H7 (cell line): ENCODE measurements at regions not wholly inside any gene's neighbourhood (a gene's known extent, or its start where the extent isn't known, plus 50 kb on each side); places are given as distances from the start of the nearest gene placed in this dataset.
"Not testable (repeated sequence)": the region's sequence is repeated elsewhere in the genome, so short reads cannot be mapped to it uniquely, and the experiment has no call there.

ENCODE experiments used
- DNase-seq: peaks from one replicate; pipeline ENCODE4 v3.0.0; 2012
- H3K27me3 ChIP-seq: 2 replicates; pipeline ENCODE4 v1.6.0; 2011; ENCODE audit warnings: mild to moderate bottlenecking, low read length; ENCODE audit not compliant: control insufficient read depth, insufficient read depth
- H3K36me3 ChIP-seq: replicated peaks from 2 replicates; pipeline ENCODE4 v1.5.1; 2011; ENCODE audit warnings: low read length; ENCODE audit not compliant: control insufficient read depth, insufficient read depth
- H3K4me3 ChIP-seq: 2 replicates; pipeline ENCODE4 v1.5.1; 2011; ENCODE audit warnings: low read depth, mild to moderate bottlenecking, control low read depth, low read length, moderate library complexity; ENCODE audit not compliant: insufficient read depth

DNA sequence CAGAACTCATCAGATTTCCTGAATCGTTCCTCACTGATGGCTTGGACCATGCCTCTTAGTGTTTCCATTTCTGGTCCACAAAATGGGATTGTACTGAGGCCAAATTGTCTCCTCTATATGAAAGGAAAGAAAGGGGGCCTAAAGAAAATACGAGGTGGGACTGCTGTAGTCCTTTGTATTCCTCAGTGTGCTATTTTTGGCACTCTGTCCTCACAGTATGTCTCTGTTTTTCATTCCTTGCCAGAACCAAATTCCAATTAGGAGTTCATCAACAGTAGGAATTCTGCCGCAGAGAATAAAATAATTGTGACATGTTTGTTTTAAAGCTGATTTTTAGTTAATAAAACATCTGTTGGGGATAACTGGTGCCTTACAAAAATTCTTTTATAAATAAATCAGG, 515.7 kb downstream of the SMARCA1 start:
- DNase-seq, result no peak
- H3K4me3 ChIP-seq, result no peak overlapping the region
- H3K27me3 ChIP-seq, result no peaks in the 10 kb centered on the region
- H3K36me3 ChIP-seq, result no peaks in the 10 kb centered on the region

DNA sequence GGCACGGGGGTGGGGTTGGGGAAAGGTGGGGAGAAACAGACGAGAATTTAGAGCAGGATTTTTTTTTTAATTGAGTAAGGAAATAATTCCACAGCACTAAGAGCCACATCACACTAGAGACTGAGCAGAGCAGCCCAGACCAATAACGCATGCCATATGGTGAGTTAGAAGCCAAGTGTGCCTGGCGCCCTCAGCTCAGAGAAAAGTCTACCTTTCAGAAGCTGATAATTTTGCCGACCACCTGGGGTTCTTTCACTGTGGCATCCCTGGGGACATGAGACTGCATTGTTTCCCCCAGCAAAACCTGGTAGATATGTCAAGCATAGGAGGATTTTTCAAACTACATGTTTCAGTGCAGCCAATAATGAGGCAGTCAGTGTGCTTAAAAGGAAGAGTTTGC, 516.8 kb downstream of the SMARCA1 start:
- DNase-seq, result no peak
- Histone ChIP-seq H3K27me3 (no peaks in the 10 kb centered on the region), H3K4me3 (no peak overlapping the region), H3K36me3 (no peaks in the 10 kb centered on the region)

DNA sequence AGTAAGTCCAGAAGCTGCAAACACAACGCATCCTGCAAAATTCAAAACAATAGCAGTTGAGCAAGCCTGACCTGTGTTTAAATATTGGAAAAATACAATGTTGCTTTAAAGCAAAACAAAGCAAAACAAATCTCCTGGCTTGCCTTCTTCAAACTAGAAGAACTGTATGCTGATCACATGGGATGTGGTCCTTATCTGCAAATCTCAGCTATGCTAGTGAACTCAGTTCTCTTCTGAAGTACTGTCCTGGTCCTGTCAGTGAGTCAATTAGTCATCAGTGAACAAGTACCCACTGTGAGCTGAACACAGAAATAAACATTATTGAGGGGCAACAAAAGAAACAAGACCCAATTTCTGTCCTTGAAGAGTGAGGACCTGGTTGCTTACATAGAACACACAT, 522.5 kb downstream of the SMARCA1 start:
- Histone ChIP-seq H3K36me3 (no peaks in the 10 kb centered on the region), H3K27me3 (no peaks in the 10 kb centered on the region)
- DNase-seq, result no peak

DNA sequence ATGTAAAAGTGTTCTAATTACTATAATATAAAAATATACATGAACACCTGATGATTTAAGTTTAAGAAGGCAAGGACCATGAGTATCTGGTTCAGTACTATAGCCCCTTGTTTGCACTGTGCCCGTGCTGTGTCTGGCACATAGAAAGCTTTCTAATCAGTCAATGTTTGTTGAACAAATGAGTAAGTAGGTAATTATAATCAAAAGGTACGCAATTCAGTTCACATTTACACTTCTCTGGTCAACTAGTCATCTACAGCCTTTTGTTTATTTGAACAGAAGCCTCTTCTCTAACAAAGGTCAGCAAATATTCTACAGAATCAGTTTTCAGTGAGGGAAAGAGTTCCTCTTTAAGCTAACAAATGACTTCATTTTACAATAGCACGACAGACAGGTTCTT, 523.3 kb downstream of the SMARCA1 start:
- Histone ChIP-seq H3K4me3 (no peak overlapping the region), H3K36me3 (no peaks in the 10 kb centered on the region)
- no peak for DNase-seq

More for the DNA sequence above, 522.5 kb downstream of the SMARCA1 start:
- H3K4me3 ChIP-seq, result no peak overlapping the region

DNA sequence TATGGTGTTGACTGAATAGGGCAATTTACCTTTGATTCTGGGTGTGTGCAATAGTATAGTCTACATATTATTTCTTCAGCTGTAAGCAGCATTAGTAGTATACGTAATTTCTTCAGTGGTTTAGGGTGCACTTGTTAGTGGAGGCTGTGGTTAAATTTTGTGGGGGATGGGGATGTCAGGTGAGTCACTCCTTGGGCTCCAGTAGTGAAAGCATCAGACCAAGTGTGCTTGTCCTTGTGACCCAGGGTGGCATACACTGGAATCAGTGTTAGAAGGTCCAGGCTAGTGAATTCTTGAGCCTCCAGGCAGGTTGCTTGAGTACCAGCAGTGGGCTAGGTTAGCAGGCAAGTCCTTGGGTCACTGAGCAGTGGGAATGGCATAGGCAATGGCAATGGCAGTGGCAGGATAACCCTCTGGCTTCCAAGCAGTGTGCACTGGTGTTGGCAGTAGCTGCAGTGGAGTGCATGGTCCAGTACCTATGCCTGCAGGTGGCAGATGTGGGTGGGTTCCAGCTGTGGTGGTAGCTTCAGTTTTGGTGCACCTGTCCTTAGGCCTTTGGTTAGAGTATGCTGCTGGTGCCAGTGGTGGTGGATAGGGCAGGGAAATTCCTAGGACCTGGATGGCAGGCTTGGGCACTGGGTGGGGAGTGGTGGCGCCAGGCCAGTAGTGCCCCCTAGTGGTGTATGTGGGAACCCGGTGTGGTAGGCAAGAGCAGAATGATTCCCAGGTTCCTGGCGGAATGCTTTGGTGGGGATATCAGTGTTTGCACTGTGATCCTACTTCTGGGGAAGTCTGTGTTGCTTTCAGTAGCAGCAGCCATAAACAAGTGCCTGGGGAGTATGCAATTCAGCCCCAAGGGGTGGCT, 531.0 kb downstream of the SMARCA1 start:
- Histone ChIP-seq H3K36me3 (no peaks in the 10 kb centered on the region), H3K4me3 (no peak overlapping the region), H3K27me3 (no peaks in the 10 kb centered on the region)
- DNase-seq, result peak; percentile 9

More for the DNA sequence above, 523.3 kb downstream of the SMARCA1 start:
- no peaks in the 10 kb centered on the region for H3K27me3 ChIP-seq

DNA sequence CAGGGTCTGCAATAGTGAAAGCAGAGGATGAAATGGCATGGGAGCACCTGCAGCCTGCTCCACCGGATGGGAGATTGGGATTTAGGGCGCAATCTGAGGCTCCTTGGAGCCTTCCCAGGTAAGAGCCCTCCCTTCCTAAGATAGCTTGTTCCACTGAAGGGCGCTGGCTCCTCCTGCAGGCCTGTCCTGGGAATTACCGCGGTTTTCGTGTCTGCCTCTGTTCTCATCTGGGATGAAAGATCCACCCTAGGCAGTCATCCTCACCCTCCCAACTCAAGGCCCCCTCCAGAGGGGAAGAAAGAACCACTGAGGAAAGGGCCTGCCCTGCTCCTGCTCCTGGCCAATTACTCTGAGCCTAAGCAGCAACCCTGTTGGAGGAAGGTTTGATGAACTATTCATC, 547.5 kb downstream of the SMARCA1 start:
- Histone ChIP-seq H3K4me3 (no peak overlapping the region), H3K36me3 (no peaks in the 10 kb centered on the region), H3K27me3 (no peaks in the 10 kb centered on the region)
- DNase-seq, result peak; percentile 60

DNA sequence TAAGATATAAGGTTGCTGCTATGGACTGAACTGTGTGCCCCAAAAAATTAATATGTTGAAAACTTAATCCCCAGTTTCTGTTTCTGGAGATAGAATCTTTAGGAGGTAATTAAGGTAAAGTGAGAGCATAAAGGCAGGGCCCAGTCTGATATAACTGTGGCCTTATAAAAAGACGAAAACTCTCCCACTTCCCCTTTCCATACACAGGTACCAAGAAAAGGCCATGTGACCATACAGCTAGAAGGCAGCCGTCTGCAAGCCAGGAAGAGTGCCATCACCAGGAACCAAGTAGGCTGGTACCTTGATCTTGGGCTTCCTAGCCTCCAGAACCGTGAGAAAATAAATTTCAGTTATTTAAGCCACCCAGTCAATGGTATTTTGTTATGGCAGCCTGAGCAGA, 550.3 kb downstream of the SMARCA1 start:
- Histone ChIP-seq H3K4me3 (no peak overlapping the region), H3K27me3 (no peaks in the 10 kb centered on the region), H3K36me3 (no peaks in the 10 kb centered on the region)
- DNase-seq, result no peak

DNA sequence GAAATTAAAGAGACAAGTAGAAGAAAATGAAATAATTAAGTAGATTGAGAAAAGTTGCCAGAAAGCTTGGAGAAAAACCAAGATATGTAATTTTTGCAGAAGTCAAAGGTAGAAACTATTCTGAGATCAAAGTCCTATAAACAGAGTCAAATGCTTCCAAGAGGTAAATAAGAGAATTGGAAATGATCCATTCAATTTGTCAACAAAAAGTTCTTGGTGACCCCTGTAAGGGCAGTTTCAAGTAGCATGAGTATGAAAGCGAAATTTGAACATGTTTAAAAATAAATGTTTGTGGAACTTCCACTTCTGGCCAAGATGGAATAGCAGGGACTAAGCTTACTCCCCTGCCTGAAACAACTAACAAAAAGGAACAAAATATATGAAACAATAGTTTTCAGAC, 562.0 kb downstream of the SMARCA1 start:
- DNase-seq, result no peak
- Histone ChIP-seq H3K4me3 (no peak overlapping the region), H3K27me3 (no peaks in the 10 kb centered on the region), H3K36me3 (no peaks in the 10 kb centered on the region)

DNA sequence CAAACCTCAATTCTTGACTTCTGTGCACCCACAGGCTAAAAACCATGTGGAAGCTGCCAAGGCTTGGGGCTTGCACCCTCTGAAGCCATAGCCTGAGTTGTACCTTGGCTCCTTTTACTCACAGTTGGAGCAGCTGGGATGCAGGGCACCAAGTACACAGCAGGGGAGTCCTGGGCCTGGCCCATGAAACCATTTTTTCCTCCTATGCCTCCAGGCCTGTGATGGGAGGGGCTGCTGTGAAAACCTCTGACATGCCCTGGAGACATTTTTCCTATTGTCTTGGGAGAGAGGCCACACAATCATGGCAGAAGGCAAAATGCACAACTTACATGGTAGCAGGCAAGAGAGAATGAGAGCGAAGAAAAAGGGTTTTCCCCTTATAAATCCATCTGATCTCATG, 568.6 kb downstream of the SMARCA1 start:
- H3K27me3 ChIP-seq, H3K4me3 ChIP-seq, H3K36me3 ChIP-seq, DNase-seq: not testable (repeated sequence)

DNA sequence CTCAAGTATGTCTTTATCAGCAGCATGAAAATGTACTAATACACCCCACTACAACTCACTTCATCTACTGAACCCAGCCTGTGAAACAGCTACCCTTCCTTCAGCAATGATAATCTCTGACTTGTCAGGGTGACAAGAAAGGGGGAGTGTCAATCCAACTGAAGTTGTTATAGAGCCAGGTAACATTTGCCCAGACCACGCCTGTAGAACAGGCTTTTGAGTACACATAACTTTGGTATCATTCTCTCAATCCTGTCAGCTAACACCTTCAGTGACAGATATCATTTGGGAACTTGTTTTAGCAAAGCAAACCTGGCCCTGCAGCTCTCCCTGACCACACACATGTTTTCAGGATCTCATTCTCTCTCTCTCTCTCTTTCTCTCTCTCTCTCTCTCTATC, 592.2 kb downstream of the SMARCA1 start:
- Histone ChIP-seq H3K27me3 (no peaks in the 10 kb centered on the region), H3K4me3 (no peak overlapping the region), H3K36me3 (no peaks in the 10 kb centered on the region)
- no peak for DNase-seq

DNA sequence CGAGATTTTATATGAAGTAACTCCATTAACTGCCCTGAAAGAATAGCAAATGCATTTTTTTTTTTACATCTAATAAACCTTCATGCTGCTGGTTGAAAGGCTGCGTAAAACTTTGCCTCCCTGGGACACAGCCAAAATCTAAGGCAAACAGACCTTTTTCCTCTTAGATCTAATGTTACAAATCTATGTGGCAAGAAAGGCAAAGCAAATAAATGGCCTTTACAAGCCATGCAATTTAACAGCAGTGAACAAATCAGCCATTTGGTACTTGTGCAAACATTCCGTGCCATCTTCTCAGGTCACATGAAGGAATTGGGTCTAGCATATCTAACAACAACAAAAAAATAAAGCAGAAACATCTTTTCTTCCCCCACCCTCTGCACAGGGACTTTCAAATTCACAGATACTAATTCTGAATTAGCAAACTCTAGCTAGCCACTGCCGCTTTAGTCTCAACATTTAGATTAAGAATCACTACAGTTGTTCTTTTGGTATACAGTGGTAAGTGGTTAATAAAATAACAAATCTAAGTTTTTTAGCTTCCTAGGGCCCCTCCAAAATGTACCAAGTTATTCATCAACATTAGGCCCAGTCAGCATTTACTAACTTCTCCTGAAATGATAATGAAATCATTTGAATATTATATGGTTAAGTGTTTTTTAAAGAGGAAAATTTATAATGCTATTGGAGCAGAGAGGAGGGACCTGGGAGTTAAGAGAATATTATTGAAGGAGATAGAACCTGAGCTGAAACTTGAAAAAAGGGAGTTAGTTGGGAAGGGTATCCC, 593.8 kb downstream of the SMARCA1 start:
- H3K36me3 ChIP-seq, result no peaks in the 10 kb centered on the region
- H3K27me3 ChIP-seq, result no peaks in the 10 kb centered on the region
- DNase-seq, result no peak
- H3K4me3 ChIP-seq, result no peak overlapping the region

DNA sequence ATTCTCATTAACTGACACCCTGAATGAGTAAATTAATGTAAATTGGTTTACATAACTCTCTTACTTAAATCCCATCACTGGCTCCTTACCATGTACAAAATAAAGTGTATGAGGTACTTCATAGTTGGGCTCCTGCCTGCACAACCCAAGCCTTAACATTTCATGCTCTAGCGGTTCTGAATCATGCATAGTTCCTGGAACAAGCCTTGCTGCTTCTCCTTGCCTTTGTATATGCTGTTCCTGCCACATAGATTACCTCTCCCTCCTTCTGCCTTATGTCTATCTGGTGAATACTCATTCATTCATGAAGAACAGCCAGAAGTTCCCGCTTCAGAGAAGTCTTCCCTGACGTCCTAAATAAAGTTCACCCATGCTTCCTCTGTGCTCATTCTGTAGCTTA, 594.7 kb downstream of the SMARCA1 start:
- H3K27me3 ChIP-seq, result no peaks in the 10 kb centered on the region
- H3K36me3 ChIP-seq, result no peaks in the 10 kb centered on the region
- H3K4me3 ChIP-seq, result no peak overlapping the region
- DNase-seq, result no peak

DNA sequence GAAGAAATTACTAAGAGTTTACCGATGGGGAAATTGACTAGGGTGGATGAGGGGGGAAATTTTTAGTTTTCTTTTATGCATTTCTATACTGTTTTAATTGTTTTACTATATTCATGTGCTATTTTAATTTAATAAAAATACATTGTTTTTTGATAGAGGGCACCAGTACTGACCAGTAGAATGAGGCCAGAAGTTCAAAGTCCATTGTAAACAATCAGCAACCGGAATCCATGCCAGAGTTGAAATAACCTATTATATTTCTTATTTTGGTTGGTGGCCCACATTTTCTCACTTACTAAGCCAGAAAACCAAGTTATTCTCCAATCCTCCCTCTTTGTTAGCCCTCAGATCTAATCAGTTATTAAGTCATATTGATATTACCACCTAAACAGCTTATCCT, 595.9 kb downstream of the SMARCA1 start:
- no peaks in the 10 kb centered on the region for H3K36me3 ChIP-seq
- DNase-seq, result no peak
- H3K4me3 ChIP-seq, result no peak overlapping the region
- no peaks in the 10 kb centered on the region for H3K27me3 ChIP-seq

DNA sequence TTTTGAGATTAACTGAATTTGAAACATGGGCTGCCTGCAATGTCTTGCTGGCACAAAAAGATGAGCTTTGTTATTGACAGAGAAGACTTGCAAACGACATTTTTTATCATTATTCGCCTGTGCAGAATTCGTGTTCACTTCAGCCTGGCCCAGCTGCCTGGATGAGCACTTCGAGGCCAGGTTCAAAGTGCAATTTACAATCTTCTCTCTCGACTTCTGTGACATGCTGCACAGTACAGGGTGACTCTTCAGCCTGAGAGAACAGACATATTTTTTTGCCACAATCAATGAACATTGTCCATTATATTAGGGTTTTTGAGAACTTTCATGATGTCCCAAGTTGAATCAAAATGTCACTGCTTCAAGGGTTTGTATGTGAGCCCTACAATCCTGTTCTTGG, 616.5 kb downstream of the SMARCA1 start:
- DNase-seq, result no peak
- no peak overlapping the region for H3K4me3 ChIP-seq
- no peaks in the 10 kb centered on the region for H3K36me3 ChIP-seq
- no peaks in the 10 kb centered on the region for H3K27me3 ChIP-seq

DNA sequence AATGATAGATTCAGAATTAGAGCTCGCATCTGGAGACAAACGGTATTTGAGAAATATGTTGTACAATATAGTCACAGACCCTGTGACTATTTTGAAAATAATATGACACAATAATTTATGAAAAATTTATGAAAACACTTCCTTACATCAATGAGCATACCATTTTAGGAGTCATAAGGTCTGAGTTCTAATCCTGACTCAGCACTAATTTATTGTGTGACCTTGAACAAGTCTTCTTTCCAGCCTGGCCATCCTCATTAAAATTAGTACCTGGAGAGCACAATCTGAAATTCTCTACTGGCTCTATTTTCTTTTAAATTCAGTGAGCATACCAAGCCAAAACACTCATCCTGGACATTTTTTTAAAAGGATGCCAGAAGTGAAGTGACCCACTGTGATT, 622.3 kb downstream of the SMARCA1 start:
- DNase-seq, result no peak
- no peaks in the 10 kb centered on the region for H3K36me3 ChIP-seq
- H3K4me3 ChIP-seq, result no peak overlapping the region
- no peaks in the 10 kb centered on the region for H3K27me3 ChIP-seq
